IMR-90 (cell line): ENCODE measurements at regions not wholly inside any gene's neighbourhood (a gene's known extent, or its start where the extent isn't known, plus 50 kb on each side); places are given as distances from the start of the nearest gene placed in this dataset.

Experiments
- ATAC-seq: fragments of 200-7000 bp; cut with Tn5 transposase; 2 replicates; pipeline ENCODE4 v1.9.1; 2020; ENCODE audit warnings: low read depth, mild to moderate bottlenecking, moderate library complexity
- BruUV-seq: library from RNA; stranded (reverse); fragments of 400-500 nt; replicated peaks from 2 replicates; lab custom pipeline; 2021; lab: Mats Ljungman, UMichigan
- CTCF ChIA-PET: fragments of 300-600 bp; formaldehyde crosslinking; extraction: SDS; loops from one replicate; lab custom pipeline; 2021; ENCODE audit warnings: antibody characterized with exemption; lab: Yijun Ruan, JAX
- POLR2A ChIA-PET: fragments of 300-600 bp; sonication (Branson Sonifier 250); formaldehyde crosslinking; loops from one replicate; lab custom pipeline; 2022; ENCODE audit warnings: antibody characterized with exemption; ENCODE audit not compliant: unreplicated experiment; lab: Charles Lee
- DNase-seq: peaks from one replicate; pipeline ENCODE4 v3.0.0; 2013
- H2AFZ ChIP-seq: replicated peaks from 2 replicates; pipeline ENCODE3; 2013; ENCODE audit warnings: low read length, mild to moderate bottlenecking; ENCODE audit not compliant: poor library complexity
- H2AK5ac ChIP-seq: 2 replicates; pipeline ENCODE4 v1.6.1; 2013; ENCODE audit warnings: low read depth, low read length, inconsistent platforms
- H2AK9ac ChIP-seq: replicated peaks from 2 replicates; pipeline ENCODE3; 2013; ENCODE audit warnings: mild to moderate bottlenecking, low read depth, low read length, moderate library complexity; ENCODE audit not compliant: poor library complexity
- H2BK120ac ChIP-seq: 2 replicates; pipeline ENCODE4 v1.6.1; 2013; ENCODE audit warnings: low read depth, low read length, inconsistent platforms
- H2BK15ac ChIP-seq: 3 replicates; pipeline ENCODE4 v1.6.1; 2013; ENCODE audit warnings: low read depth, low read length, inconsistent platforms
- H2BK20ac ChIP-seq: 2 replicates; pipeline ENCODE4 v1.6.1; 2013; ENCODE audit warnings: low read depth, mild to moderate bottlenecking, inconsistent platforms, low read length, moderate library complexity
- H2BK5ac ChIP-seq: 2 replicates; pipeline ENCODE4 v1.6.1; 2013; ENCODE audit warnings: mild to moderate bottlenecking, low read depth, low read length, inconsistent platforms; ENCODE audit not compliant: poor library complexity, severe bottlenecking
- H3K14ac ChIP-seq: replicated peaks from 2 replicates; pipeline ENCODE4 v1.6.1; 2013; ENCODE audit warnings: low read depth, low read length, inconsistent platforms
- H3K18ac ChIP-seq: 2 replicates; pipeline ENCODE4 v1.6.1; 2013; ENCODE audit warnings: low read depth, low read length, control low read depth
- H3K23ac ChIP-seq: 2 replicates; pipeline ENCODE4 v1.6.1; 2013; ENCODE audit warnings: low read depth, low read length, inconsistent platforms
- H3K27ac ChIP-seq: 2 replicates; pipeline ENCODE4 v1.5.1; 2013; ENCODE audit warnings: mild to moderate bottlenecking, control low read depth, low read length; ENCODE audit not compliant: insufficient read depth
- H3K27me3 ChIP-seq: 2 replicates; pipeline ENCODE4 v1.6.1; 2013; ENCODE audit warnings: low read length; ENCODE audit not compliant: control insufficient read depth, insufficient read depth
- H3K36me3 ChIP-seq: 2 replicates; pipeline ENCODE4 v1.6.1; 2013; ENCODE audit warnings: low read length, mixed read lengths; ENCODE audit not compliant: control insufficient read depth, insufficient read depth
- H3K4ac ChIP-seq: 2 replicates; pipeline ENCODE4 v1.6.1; 2013; ENCODE audit warnings: low read depth, low read length, inconsistent platforms
- H3K4me1 ChIP-seq: 2 replicates; pipeline ENCODE4 v1.6.1; 2013; ENCODE audit warnings: low read length, mixed read lengths; ENCODE audit not compliant: control insufficient read depth, insufficient read depth
- H3K4me2 ChIP-seq: 2 replicates; pipeline ENCODE4 v1.6.1; 2013; ENCODE audit warnings: low read depth, mild to moderate bottlenecking, control low read depth, low read length, moderate library complexity
- H3K4me3 ChIP-seq: 2 replicates; pipeline ENCODE4 v1.5.1; 2013; ENCODE audit warnings: low read depth, mild to moderate bottlenecking, control low read depth, low read length, moderate library complexity; ENCODE audit not compliant: insufficient read depth
- H3K56ac ChIP-seq: 2 replicates; pipeline ENCODE4 v1.6.1; 2013; ENCODE audit warnings: low read length, inconsistent platforms; ENCODE audit not compliant: insufficient read depth; ENCODE audit errors: extremely low read depth
- H3K79me1 ChIP-seq, 2 experiments: 2 replicates each; pipeline ENCODE4 v1.6.1; 2013; ENCODE audit warnings: low read length in 2 of 2, inconsistent platforms in 1 of 2, low read depth in 1 of 2
- H3K9ac ChIP-seq: 2 replicates; pipeline ENCODE4 v1.6.1; 2013; ENCODE audit warnings: low read depth, low read length, control low read depth
- H3K9me1 ChIP-seq: 2 replicates; pipeline ENCODE4 v1.6.1; 2013; ENCODE audit warnings: low read length, inconsistent platforms; ENCODE audit not compliant: insufficient read depth
- H3K9me3 ChIP-seq: 2 replicates; pipeline ENCODE4 v1.6.1; 2013; ENCODE audit warnings: low read length; ENCODE audit not compliant: control insufficient read depth, insufficient read depth
- H4K20me1 ChIP-seq: 2 replicates; pipeline ENCODE4 v1.6.1; 2013; ENCODE audit warnings: low read length, inconsistent platforms; ENCODE audit not compliant: insufficient read depth
- H4K5ac ChIP-seq: 2 replicates; pipeline ENCODE4 v1.6.1; 2013; ENCODE audit warnings: mild to moderate bottlenecking, low read depth, low read length, control low read depth
- H4K8ac ChIP-seq, 2 experiments: 2 replicates each; pipeline ENCODE4 v1.6.1; 2013; ENCODE audit warnings: low read depth in 2 of 2, low read length in 2 of 2, control low read depth in 1 of 2, inconsistent platforms in 1 of 2
- H4K91ac ChIP-seq: 2 replicates; pipeline ENCODE4 v1.6.1; 2013; ENCODE audit warnings: low read depth, low read length, inconsistent platforms; ENCODE audit not compliant: insufficient read depth
- BHLHE40 ChIP-seq: fragments of 150-350 bp; IDR thresholded peaks from 2 replicates; pipeline ENCODE4 v1.6.1; 2016; ENCODE audit warnings: mild to moderate bottlenecking, low read depth, low read length
- POLR2A ChIP-seq: IDR thresholded peaks from 2 replicates; pipeline ENCODE4 v1.6.1; 2012; ENCODE audit warnings: mild to moderate bottlenecking, low read depth, low read length
- WGBS, 2 experiments: methylation state at CpG; one replicate each; pipeline versions ENCODE4 v1.1.5 to v1.1.7; 2013; ENCODE audit warnings: missing lambda C conversion rate in 2 of 2; ENCODE audit not compliant: insufficient read length in 1 of 2; ENCODE audit errors: extremely low coverage in 2 of 2; 5-methylcytosine and 5-hydroxymethylcytosine counted together
- dilution Hi-C: fragments of 300-500 bp; cut with HindIII; formaldehyde crosslinking; loops from one replicate; pipeline ENCODE4 v1.14.3; 2018; ENCODE audit warnings: low sequenced_read_pairs; ENCODE audit not compliant: unreplicated experiment
- in situ Hi-C: fragments of 300-500 bp; cut with MboI; formaldehyde crosslinking; loops from 3 replicates; pipeline ENCODE4 v1.14.3; 2019; ENCODE audit warnings: low sequenced_read_pairs, inconsistent platforms, mixed read lengths
- intact Hi-C: fragments of 100-400 bp; cut with micrococcal nuclease; formaldehyde crosslinking; loops from 2 replicates; pipeline ENCODE4 v1.10.0; 2022
- TF ChIP-seq, protein P1 (sequence below): fragments of 150-350 bp; IDR thresholded peaks from 2 replicates; pipeline ENCODE4 v1.6.1; 2017; ENCODE audit warnings: mild to moderate bottlenecking, antibody characterized with exemption, low read length, low read depth

DNA sequence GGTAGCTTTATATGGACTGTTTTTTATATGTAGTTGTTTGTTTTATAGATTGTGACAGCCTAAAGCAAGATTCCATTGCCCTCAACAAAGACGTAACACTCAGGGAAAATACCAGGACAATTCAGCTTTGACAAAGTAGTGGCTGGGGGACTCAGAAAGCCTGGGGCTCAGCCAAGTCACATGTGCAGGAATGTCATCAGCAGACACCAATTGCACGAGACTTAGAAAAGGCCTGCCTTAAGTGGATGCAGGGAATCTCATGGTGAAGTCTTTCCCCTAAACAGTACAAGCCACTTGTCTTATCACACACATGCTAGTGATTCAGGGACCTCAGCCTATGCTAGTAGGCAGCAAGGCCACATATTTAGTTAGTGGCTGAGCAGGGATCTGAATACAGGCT, 381.8 kb upstream of the THBS1 start:
- POLR2A ChIA-PET: interaction anchor here (3.0 kb wide), 1 partner anchor 382 kb away, joined by 10 read pairs; the partner anchor contains the start of gene THBS1
- Histone ChIP-seq H3K14ac (peak overlapping the region; percentile 79), H3K56ac (no peak overlapping the region), H3K9ac (no peak overlapping the region; the same call in 1 of the 2 replicates), H3K9me3 (no peaks in the 10 kb centered on the region), H2AFZ (peak overlapping the region; percentile 72), H3K4me3 (no peak overlapping the region), H2AK9ac (peak overlapping the region; percentile 1), H3K4me2 (no peak overlapping the region), H4K8ac (peak overlapping the region; percentile 17 to 79), H3K27ac (peak overlapping the region; percentile 70), H4K5ac (peak overlapping the region; percentile 28), H2BK15ac (peak overlapping the region; percentile 81; the same call in 2 of the 3 replicates), H3K4ac (peak overlapping the region; percentile 76), H3K79me1 (peaks cover 9 to 15% of the 10 kb centered on the region in 2 experiments; a peak in 3 of 4 replicates), H2BK20ac (peak overlapping the region; percentile 85), H3K27me3 (no peaks in the 10 kb centered on the region), H3K36me3 (no peaks in the 10 kb centered on the region), H3K4me1 (peaks cover 25% of the 10 kb centered on the region), H3K23ac (peak overlapping the region; percentile 77), H3K18ac (peak overlapping the region; percentile 69), H4K20me1 (no peaks in the 10 kb centered on the region), H2AK5ac (peak overlapping the region; percentile 93), H2BK120ac (peak overlapping the region; percentile 85), H3K9me1 (peaks cover 19% of the 10 kb centered on the region), H2BK5ac (peak overlapping the region; percentile 75), H4K91ac (peak overlapping the region; percentile 56)
- in situ Hi-C loops (no loop called here), dilution Hi-C loops (no loop called here), intact Hi-C loops (no loop called here)
- DNase-seq: peak; percentile 69
- no CpG with 5 or more reads among the region's 2 CpGs for WGBS, 2 experiments
- peak; percentile 40 for ATAC-seq
- CTCF ChIA-PET: no interaction called here
- no peak for TF ChIP-seq POLR2A
- TF ChIP-seq, protein P1, sequence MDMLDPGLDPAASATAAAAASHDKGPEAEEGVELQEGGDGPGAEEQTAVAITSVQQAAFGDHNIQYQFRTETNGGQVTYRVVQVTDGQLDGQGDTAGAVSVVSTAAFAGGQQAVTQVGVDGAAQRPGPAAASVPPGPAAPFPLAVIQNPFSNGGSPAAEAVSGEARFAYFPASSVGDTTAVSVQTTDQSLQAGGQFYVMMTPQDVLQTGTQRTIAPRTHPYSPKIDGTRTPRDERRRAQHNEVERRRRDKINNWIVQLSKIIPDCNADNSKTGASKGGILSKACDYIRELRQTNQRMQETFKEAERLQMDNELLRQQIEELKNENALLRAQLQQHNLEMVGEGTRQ: peak; percentile 81
- peak; percentile 64; the same call in 1 of the 2 replicates for TF ChIP-seq BHLHE40
- no TSS peak for BruUV-seq
